ENCODE measurements at regions not wholly inside any gene's neighbourhood (a gene's known extent, or its start where the extent isn't known, plus 50 kb on each side); places are given as distances from the start of the nearest gene placed in this dataset.

- TF ChIP-seq POLR2A (IDR thresholded peaks at IDR 0.05), result no peak
- TF ChIP-seq, protein P1, sequence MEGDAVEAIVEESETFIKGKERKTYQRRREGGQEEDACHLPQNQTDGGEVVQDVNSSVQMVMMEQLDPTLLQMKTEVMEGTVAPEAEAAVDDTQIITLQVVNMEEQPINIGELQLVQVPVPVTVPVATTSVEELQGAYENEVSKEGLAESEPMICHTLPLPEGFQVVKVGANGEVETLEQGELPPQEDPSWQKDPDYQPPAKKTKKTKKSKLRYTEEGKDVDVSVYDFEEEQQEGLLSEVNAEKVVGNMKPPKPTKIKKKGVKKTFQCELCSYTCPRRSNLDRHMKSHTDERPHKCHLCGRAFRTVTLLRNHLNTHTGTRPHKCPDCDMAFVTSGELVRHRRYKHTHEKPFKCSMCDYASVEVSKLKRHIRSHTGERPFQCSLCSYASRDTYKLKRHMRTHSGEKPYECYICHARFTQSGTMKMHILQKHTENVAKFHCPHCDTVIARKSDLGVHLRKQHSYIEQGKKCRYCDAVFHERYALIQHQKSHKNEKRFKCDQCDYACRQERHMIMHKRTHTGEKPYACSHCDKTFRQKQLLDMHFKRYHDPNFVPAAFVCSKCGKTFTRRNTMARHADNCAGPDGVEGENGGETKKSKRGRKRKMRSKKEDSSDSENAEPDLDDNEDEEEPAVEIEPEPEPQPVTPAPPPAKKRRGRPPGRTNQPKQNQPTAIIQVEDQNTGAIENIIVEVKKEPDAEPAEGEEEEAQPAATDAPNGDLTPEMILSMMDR (IDR thresholded peaks at IDR 0.05), result no peak
- no peak for TF ChIP-seq POLR2AphosphoS5 (IDR thresholded peaks at IDR 0.05)
- TF ChIP-seq EP300 (IDR thresholded peaks at IDR 0.05), result no peak
- Histone ChIP-seq H3K27me3 (no peaks in the 10 kb centered on the region), H3K4me3 (no peak overlapping the region), H3K9me3 (no peaks in the 10 kb centered on the region), H3K4me1 (no peaks in the 10 kb centered on the region), H3K27ac (no peak overlapping the region), H3K36me3 (no peaks in the 10 kb centered on the region)
- intact Hi-C loops (cut with DNase I), result no loop called here
- no peak for DNase-seq
- 80 to 81% methylated on average over 1 of the region's 1 CpG for WGBS, 2 donors
Observed at GRCh38 chr5:121144764-121145163, 680.7 kb downstream of the PRR16 start.

- intact Hi-C loops (cut with DNase I), result no loop called here
- no peak overlapping the region for H3K4me3 ChIP-seq
- H3K27me3 ChIP-seq, result no peaks in the 10 kb centered on the region
- no peak for DNase-seq
- H3K36me3 ChIP-seq, result no peaks in the 10 kb centered on the region
- H3K9me3 ChIP-seq, result no peaks in the 10 kb centered on the region
- TF ChIP-seq EP300 (IDR thresholded peaks at IDR 0.05) (no peak), POLR2AphosphoS5 (IDR thresholded peaks at IDR 0.05) (no peak), POLR2A (IDR thresholded peaks at IDR 0.05) (no peak)
- TF ChIP-seq, protein P1 (IDR thresholded peaks at IDR 0.05), result no peak
- no peaks in the 10 kb centered on the region for H3K4me1 ChIP-seq
- 89 to 94% methylated on average over 2 of the region's 2 CpGs for WGBS, 2 donors
- H3K27ac ChIP-seq, result no peak overlapping the region
Observed at GRCh38 chr5:121151534-121151933, 687.4 kb downstream of the PRR16 start.

DNA sequence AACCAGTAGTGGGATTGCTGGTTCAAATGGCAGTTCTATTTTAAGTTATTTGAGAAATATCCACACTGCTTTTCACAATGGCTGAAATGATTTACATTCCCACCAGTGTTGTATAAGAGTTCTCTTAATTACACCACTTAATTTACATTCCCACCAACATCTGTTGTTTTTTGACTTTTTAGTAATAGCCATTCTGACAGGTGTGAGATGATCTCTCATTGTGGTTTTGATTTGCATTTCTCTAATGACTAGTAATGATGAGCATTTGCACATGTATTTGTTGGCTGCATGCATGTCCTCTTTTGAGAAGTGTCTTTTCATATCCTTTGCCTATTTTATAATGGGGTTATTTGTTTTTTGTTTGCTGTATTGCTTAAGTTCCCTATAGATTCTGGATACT is 688.3 kb downstream of the PRR16 start:
- TF ChIP-seq POLR2A (IDR thresholded peaks at IDR 0.05) (no peak), EP300 (IDR thresholded peaks at IDR 0.05) (no peak), POLR2AphosphoS5 (IDR thresholded peaks at IDR 0.05) (no peak)
- TF ChIP-seq, protein P1 (IDR thresholded peaks at IDR 0.05), result no peak
- H3K36me3 ChIP-seq, result no peaks in the 10 kb centered on the region
- intact Hi-C loops (cut with DNase I), result no loop called here
- no peak overlapping the region for H3K4me3 ChIP-seq
- H3K27me3 ChIP-seq, result no peaks in the 10 kb centered on the region
- no peak overlapping the region for H3K27ac ChIP-seq
- no peaks in the 10 kb centered on the region for H3K4me1 ChIP-seq
- H3K9me3 ChIP-seq, result no peaks in the 10 kb centered on the region
- no peak for DNase-seq

- Histone ChIP-seq H3K4me3 (no peak overlapping the region), H3K4me1 (no peaks in the 10 kb centered on the region), H3K27me3 (no peaks in the 10 kb centered on the region), H3K27ac (no peak overlapping the region), H3K36me3 (no peaks in the 10 kb centered on the region), H3K9me3 (no peaks in the 10 kb centered on the region)
- no peak for DNase-seq
- WGBS, 2 donors, result 80 to 86% methylated on average over 1 of the region's 1 CpG
- TF ChIP-seq EP300 (IDR thresholded peaks at IDR 0.05) (no peak), POLR2AphosphoS5 (IDR thresholded peaks at IDR 0.05) (no peak), POLR2A (IDR thresholded peaks at IDR 0.05) (no peak)
- TF ChIP-seq, protein P1 (IDR thresholded peaks at IDR 0.05), result no peak
- intact Hi-C loops (cut with DNase I), result no loop called here
Observed at GRCh38 chr5:121156565-121156964, 692.5 kb downstream of the PRR16 start.

DNA sequence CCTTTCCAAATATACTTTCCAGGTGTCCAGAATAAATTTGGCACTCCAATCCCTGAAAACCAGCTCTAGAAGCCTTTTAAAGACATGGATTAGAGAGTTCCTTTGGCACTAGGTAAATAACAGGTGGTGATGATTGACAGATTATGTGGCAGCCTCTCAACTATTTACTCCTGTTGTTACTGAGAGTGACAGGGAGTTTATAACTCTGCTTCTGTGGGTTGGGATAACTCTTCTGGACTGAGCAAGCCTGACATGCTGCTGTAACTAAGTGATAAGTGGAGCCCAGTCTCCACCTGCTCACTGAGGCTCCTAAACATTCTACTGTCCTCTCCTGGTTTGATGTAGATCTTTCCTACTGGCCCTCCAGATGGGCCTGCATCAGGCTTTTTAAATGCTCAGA is 693.2 kb upstream of the FTMT start:
- Histone ChIP-seq H3K4me1 (no peaks in the 10 kb centered on the region), H3K36me3 (no peaks in the 10 kb centered on the region), H3K27ac (no peak overlapping the region), H3K9me3 (no peaks in the 10 kb centered on the region), H3K27me3 (no peaks in the 10 kb centered on the region), H3K4me3 (no peak overlapping the region)
- TF ChIP-seq, protein P1 (IDR thresholded peaks at IDR 0.05), result no peak
- intact Hi-C loops (cut with DNase I), result no loop called here
- no peak for DNase-seq

Measured in sigmoid colon (tissue), 6 donors.